ENCODE measurements at regions not wholly inside any gene's neighbourhood (a gene's known extent, or its start where the extent isn't known, plus 50 kb on each side); places are given as distances from the start of the nearest gene placed in this dataset.

GRCh38 chr4:12286351-12286750, 857.7 kb upstream of the HS3ST1 start:
- DNase-seq: no peak

GRCh38 chr4:12270546-12270945, 841.9 kb upstream of the HS3ST1 start:
- no peak for DNase-seq

GRCh38 chr4:12265554-12265953, 836.9 kb upstream of the HS3ST1 start:
- DNase-seq: no peak

- no peak for DNase-seq
These were observed 831.8 kb upstream of the HS3ST1 start for GRCh38 chr4:12260453-12260852.

- DNase-seq: no peak
These were observed 816.3 kb upstream of the HS3ST1 start for GRCh38 chr4:12244973-12245372.

- DNase-seq: no peak
These were observed 813.7 kb upstream of the HS3ST1 start for GRCh38 chr4:12242354-12242753.

GRCh38 chr4:12239897-12240636, 811.4 kb upstream of the HS3ST1 start:
- DNase-seq: no peak

GRCh38 chr4:12231098-12231497, 802.4 kb upstream of the HS3ST1 start:
- no peak for DNase-seq

GRCh38 chr4:12221031-12221430, 792.3 kb upstream of the HS3ST1 start:
- no peak for DNase-seq

- DNase-seq: no peak
These were observed 782.9 kb upstream of the HS3ST1 start for GRCh38 chr4:12211636-12212035.

- DNase-seq: no peak
These were observed 778.7 kb upstream of the HS3ST1 start for GRCh38 chr4:12207396-12207795.

GRCh38 chr4:12206091-12206490, 777.4 kb upstream of the HS3ST1 start:
- DNase-seq: no peak

GRCh38 chr4:12203945-12204344, 775.3 kb upstream of the HS3ST1 start:
- DNase-seq: no peak

- no peak for DNase-seq
These were observed 771.5 kb upstream of the HS3ST1 start for GRCh38 chr4:12200226-12200625.

- no peak for DNase-seq
These were observed 757.8 kb upstream of the HS3ST1 start for GRCh38 chr4:12186526-12186925.

- DNase-seq: no peak
These were observed 750.2 kb upstream of the HS3ST1 start for GRCh38 chr4:12178614-12179610.

- no peak for DNase-seq
These were observed 748.7 kb upstream of the HS3ST1 start for GRCh38 chr4:12177416-12177815.

- no peak for DNase-seq
These were observed 744.8 kb upstream of the HS3ST1 start for GRCh38 chr4:12173496-12173895.

GRCh38 chr4:12172198-12172973, 743.7 kb upstream of the HS3ST1 start:
- no peak for DNase-seq

GRCh38 chr4:12170308-12170707, 741.6 kb upstream of the HS3ST1 start:
- DNase-seq: no peak

- no peak for DNase-seq
These were observed 736.9 kb upstream of the HS3ST1 start for GRCh38 chr4:12165616-12166015.

- DNase-seq: no peak
These were observed 717.6 kb upstream of the HS3ST1 start for GRCh38 chr4:12146339-12146738.

GRCh38 chr4:12145768-12146167, 717.1 kb upstream of the HS3ST1 start:
- no peak for DNase-seq

Measured in CD4-positive, alpha-beta T cell treated with Interferon alpha-2 for 1 hour (primary cell).